Suprapubic skin (tissue), 3 donors: ENCODE measurements at regions not wholly inside any gene's neighbourhood (a gene's known extent, or its start where the extent isn't known, plus 50 kb on each side); places are given as distances from the start of the nearest gene placed in this dataset.

Source experiments
- CTCF ChIP-seq, 2 donors: fragments of 200-600 bp in 1 of 2; fragments of 450-650 bp in 1 of 2; sonication (generic) in 1 of 2; IDR thresholded peaks; one replicate each; pipeline ENCODE4 v1.5.1; 2016 to 2019; ENCODE audit warnings: antibody characterized with exemption in 2 of 2, mild to moderate bottlenecking in 1 of 2, moderate library complexity in 1 of 2
- POLR2AphosphoS5 ChIP-seq, 3 donors: sonication (generic); formaldehyde crosslinking; IDR thresholded peaks; one replicate each; pipeline ENCODE4 v1.6.1; 2017; ENCODE audit warnings: antibody characterized with exemption in 3 of 3

GRCh38 chr4:42712854-42713253 lies 55.9 kb upstream of the ATP8A1 start:
- TF ChIP-seq CTCF (IDR thresholded peaks at IDR 0.05) (no peak), POLR2AphosphoS5 (IDR thresholded peaks at IDR 0.05) (no peak)
